ENCODE measurements at regions not wholly inside any gene's neighbourhood (a gene's known extent, or its start where the extent isn't known, plus 50 kb on each side); places are given as distances from the start of the nearest gene placed in this dataset.
"Not testable (repeated sequence)": the region's sequence is repeated elsewhere in the genome, so short reads cannot be mapped to it uniquely, and the experiment has no call there.

DNA sequence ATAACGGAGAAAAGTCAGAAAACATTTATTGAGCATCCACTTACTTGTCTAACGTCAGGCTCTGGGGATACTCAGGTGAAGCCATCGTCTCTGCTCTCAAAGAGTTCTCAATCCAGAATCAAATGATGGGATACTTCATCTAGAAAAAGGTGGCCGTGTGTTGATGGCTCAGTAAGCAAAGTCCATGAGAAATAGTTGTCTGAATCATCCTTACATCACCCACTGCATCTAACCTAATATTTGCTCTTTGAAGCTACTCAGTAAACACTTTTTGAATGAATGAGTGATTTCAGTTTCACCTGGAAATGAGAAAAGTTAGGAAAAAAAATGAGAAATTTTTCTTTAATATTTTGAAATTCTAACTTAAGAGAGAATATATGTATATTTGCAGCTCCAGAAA, 155.3 kb upstream of the PKN2 start:
- DNase-seq, result no peak

DNA sequence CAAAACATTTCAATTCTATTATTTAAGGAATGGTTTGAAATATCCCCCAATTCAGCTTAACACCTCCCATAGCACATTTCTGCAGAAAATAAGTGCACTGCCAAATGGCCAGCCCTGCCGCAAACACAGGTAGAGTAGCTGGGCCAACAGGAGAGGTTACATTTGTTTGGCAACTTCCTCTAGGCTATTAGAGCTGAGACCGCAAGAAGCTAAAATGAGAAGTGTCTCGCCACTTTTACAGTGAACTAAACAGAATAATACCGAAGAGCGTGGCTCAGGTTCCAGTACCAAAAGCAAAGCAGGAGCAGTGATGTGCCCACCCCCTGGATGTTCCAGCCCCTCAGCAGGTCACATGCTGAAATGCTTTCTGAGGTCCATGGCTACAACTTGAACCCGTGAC, 154.5 kb upstream of the PKN2 start:
- no peak for DNase-seq

DNA sequence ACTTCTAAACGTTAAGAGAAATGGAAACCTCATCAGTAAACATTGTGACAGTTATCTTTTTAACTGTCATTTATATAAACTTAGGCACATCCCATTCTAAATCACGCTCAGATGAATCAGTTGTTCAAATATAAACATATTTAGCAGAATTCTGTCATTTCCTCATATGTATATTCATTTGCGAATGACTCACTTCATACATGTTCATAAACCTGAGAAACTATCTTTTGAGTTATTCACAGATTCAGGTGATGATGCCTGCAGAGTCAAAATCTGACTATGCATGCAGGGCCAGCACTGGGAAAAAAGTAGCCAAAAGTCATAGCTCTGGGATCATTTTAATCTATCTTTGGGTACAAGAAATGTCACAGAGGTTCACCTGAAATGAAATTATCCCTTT, 153.8 kb upstream of the PKN2 start:
- no peak for DNase-seq

- DNase-seq, result no peak
Measured at GRCh38 chr1:88537787-88538186, 146.3 kb upstream of the PKN2 start.

- DNase-seq, result no peak
Measured at GRCh38 chr1:88538222-88538899, 145.7 kb upstream of the PKN2 start.

DNA sequence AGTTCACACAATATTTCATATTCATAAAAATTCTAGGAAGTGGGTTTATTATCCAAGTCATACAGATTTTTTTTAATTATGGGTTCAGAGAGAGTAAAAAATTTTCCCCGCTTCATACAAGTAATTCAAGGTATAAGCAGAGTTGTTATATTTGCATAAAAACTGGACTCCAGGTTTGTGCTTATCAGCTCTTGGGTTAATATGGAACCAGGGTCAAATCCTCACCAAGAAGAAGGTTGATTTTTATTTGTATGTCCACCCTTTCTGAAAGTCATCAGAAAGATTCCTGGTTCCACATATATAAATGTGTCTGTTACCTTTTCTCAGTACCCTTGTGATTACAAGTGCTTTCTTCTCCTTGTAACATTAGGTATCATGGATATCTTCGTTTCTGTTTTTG, 143.8 kb upstream of the PKN2 start:
- no peak for DNase-seq

DNA sequence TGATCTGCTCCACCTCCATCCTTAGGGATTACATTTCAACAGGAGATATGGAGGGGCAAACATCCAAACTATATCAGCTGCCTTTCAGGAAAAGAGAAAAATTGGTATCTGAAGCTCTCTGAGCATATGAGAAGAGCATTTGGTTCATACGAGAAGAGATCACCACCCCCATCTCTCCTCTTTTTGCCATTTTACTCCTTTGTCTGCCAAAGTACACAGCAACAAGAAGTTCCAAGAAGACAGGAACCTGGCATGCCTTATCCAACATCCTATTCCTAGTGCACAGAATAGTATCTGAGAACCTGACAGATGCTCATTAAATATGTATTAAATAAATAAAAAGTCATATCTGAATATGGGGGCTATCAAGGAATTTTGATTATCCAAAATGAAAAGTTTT, 142.5 kb upstream of the PKN2 start:
- no peak for DNase-seq

GRCh38 chr1:88544195-88544594, 139.9 kb upstream of the PKN2 start:
- DNase-seq, result no peak

DNA sequence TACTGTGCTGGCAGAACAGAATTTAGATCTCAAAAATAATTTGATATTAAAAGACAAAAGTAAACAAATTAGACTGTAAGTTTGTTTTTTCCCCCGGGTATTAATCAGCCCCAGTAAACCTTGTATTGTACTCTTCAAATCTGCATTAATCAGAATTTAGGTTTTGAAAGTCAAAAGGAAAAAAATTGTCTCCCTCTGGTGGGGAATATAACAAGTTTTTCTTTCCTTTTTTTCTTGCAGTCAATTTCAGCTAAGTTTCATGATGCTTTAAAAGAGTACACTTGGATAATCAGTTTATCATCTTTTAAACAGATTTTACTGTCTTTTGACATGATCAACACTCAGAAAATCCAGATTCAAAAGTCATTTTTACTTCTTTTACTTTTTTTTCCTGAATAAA, 134.5 kb upstream of the PKN2 start:
- no peak for DNase-seq

- DNase-seq, result no peak
Measured at GRCh38 chr1:88552226-88552625, 131.8 kb upstream of the PKN2 start.

- no peak for DNase-seq
Measured at GRCh38 chr1:88557014-88557413, 127.1 kb upstream of the PKN2 start.

GRCh38 chr1:88560621-88561020, 123.5 kb upstream of the PKN2 start:
- DNase-seq, result no peak

DNA sequence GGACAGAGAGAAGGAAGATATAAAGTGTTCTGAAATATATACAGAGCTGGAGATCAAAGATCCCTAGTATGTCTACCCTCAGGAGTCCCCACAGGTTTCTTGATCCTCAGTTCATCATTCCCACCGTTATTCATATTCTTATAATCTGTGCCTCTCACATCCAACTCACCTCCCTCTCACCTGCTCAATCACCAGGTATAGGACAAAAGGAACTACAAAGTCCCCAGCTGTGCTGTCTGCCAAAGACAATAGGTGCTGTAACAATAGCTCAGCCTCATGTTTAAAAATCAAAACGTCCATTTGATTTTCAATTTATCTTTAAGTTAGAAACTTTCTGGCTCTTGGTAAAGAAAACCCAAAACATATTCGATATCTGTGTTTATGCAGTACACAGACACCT, 121.1 kb upstream of the PKN2 start:
- DNase-seq, result no peak

GRCh38 chr1:88566615-88567387, 117.3 kb upstream of the PKN2 start:
- no peak for DNase-seq

- DNase-seq, result no peak
Measured at GRCh38 chr1:88571506-88571905, 112.6 kb upstream of the PKN2 start.

DNA sequence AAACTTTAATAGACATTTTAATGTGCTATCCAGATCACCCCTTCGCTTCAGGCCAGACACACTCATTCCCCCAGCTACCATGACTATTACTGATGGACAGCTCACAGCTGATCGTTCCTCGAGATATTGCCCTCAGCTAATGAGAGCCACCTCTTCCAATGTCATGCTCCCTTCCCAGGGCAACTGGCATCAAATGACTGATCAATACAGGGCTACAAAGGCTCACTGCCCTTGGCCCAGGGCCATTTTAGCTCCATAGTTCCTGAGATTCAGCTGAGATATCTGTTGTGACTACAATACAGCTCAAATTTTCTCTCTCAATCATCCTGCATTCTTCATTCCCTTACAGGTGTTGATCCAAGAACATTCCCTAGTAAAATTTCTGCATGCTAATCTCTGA, 104.5 kb upstream of the PKN2 start:
- DNase-seq, result no peak

DNA sequence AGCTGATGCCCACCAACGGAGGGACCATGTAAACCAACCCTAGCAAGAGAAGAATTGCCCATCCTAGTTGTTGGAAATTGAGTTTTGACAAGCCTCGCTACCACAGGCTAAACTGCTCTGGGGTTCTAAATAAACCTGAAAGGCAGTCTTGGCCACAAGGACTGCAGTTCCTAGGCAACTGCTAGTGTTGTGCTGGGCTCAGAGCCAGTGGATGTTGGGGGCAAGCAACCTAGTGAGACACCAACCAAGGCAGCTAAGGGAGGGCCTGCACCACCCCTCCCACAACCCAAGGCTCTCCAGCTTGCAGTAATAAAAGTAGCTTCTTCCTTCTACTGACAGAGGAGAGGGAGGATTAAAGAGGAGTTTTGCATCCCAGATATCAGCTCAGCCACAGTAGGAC, 102.4 kb upstream of the PKN2 start:
- no peak for DNase-seq

DNA sequence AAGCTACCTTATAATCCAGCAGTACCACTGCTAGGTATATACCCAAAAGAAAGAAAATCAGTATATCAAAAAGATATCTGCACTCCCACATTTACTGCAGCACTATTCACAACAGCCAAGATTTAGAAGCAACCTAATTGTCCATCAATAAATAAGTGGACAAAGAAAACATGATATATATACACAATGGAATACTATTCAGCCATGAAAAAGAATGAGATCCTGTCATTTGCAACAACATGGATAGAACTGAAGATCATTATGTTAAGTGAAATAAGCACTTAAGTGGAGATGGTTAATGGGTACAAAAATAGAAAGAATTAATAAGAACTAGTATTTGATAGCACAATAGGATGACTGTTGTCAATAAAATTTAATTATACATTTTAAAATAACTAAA, 90.7 kb upstream of the PKN2 start:
- no peak for DNase-seq

DNA sequence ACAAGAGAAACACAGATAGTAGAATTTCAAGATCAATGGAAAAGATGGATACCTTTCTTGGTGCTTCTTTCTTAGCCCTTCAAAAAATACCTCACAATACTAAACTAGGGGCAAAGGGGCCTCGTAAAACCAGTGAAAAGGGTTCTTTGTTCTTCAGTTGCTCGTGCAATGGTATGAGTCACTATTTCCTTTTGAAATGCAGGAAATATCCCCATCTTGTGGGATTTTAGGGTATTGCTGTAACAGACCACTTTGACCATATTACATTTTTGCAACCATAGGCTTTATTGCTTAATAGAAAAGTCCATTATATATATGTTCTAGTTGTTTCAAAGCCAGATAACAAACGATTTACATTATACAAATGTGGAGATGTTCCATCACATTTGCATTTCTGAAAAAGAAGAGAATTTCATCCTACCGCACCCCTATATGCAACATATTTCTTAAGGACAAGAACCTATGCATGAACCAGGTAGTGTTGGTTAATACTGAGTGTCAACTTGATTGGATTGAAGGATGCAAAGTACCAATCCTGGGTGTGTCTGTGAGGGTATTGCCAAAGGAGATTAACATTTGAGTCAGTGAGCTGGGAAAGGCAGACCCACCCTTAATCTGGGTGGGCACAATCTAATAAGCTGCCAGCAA, 88.6 kb upstream of the PKN2 start:
- peak; percentile 55 for DNase-seq

DNA sequence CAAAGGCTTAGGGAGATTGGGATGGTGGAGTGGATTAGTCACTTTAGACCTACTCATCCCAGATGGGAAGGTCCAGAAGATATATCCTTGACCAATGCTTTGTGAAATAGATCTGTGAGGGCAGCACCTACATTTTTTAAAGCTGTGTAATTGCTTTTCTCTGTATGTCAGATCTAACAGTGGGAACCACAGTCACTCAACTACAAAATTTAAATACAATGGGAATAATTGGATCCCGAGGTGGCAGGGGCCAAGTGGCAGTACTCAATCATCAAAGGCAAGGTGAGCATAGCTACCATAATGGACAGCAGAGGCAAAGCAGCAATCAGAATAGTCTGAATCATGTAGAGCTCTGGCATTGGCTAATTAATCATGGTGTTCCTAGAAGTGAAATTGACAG, 86.1 kb upstream of the PKN2 start:
- DNase-seq, result not testable (repeated sequence)

- DNase-seq, result peak; percentile 27
Measured at GRCh38 chr1:88608139-88608943, 75.7 kb upstream of the PKN2 start.

- no peak for DNase-seq
Measured at GRCh38 chr1:88609051-88609450, 75.0 kb upstream of the PKN2 start.

DNA sequence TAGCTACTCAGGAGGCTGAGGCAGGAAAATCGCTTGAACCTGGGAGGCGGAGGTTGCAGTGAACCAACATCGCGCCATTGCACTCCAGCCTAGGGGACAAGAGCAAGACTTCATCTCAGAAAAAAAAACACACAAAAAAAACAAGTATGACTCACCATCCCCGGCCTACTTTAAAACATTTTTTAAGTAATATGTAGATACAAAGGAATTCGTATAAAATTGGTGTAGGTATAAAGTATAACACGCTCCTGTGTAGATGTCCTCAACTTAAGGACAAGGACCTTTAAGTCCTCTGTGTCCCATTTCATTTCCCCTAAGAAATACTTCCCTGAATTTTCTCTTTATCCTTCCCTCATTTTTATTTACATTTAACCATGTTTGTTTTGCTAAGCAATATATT, 73.4 kb upstream of the PKN2 start:
- no peak for DNase-seq

Data from activated CD4-positive, alpha-beta T cell treated with anti-CD3 and anti-CD28 coated beads, Interleukin-2, Interleukin-6, amounts not matched to agents 100 ng/mL and 50 ng/mL, durations not matched to agents 16 hours and 8 hours (primary cell).